HEK293 (cell line): ENCODE measurements at regions not wholly inside any gene's neighbourhood (a gene's known extent, or its start where the extent isn't known, plus 50 kb on each side); places are given as distances from the start of the nearest gene placed in this dataset.
A peak's percentile ranks its signal among the peaks of the same experiment; 100 is the strongest.

Source experiments
- ZNF341 ChIP-seq: fragments of 450-650 bp; formaldehyde crosslinking; IDR thresholded peaks from 2 replicates; pipeline ENCODE4; 2016; ENCODE audit warnings: low read depth, missing biosample characterization, missing genetic modification characterization
- ZNF626 ChIP-seq: fragments of 450-650 bp; sonication (Bioruptor Pico); formaldehyde crosslinking; IDR thresholded peaks from 2 replicates; pipeline ENCODE4 v1.5.1; 2018; ENCODE audit warnings: missing biosample characterization, missing genetic modification characterization, inconsistent platforms
- ZNF747 ChIP-seq: fragments of 450-650 bp; formaldehyde crosslinking; IDR thresholded peaks from 2 replicates; pipeline ENCODE4 v1.5.1; 2016; ENCODE audit warnings: missing biosample characterization, missing genetic modification characterization
- ZXDB ChIP-seq: fragments of 450-650 bp; formaldehyde crosslinking; IDR thresholded peaks from 2 replicates; pipeline ENCODE4 v1.5.1; 2016; ENCODE audit warnings: missing biosample characterization, missing genetic modification characterization
- TF ChIP-seq, protein P1 (sequence below): fragments of 450-650 bp; IDR thresholded peaks from 2 replicates; pipeline ENCODE4 v1.5.1; 2018; ENCODE audit warnings: missing biosample characterization, missing genetic modification characterization
- TF ChIP-seq, protein P2 (sequence below): fragments of 450-650 bp; formaldehyde crosslinking; IDR thresholded peaks from 2 replicates; pipeline ENCODE4 v1.5.1; 2017; ENCODE audit warnings: missing biosample characterization, missing genetic modification characterization

DNA sequence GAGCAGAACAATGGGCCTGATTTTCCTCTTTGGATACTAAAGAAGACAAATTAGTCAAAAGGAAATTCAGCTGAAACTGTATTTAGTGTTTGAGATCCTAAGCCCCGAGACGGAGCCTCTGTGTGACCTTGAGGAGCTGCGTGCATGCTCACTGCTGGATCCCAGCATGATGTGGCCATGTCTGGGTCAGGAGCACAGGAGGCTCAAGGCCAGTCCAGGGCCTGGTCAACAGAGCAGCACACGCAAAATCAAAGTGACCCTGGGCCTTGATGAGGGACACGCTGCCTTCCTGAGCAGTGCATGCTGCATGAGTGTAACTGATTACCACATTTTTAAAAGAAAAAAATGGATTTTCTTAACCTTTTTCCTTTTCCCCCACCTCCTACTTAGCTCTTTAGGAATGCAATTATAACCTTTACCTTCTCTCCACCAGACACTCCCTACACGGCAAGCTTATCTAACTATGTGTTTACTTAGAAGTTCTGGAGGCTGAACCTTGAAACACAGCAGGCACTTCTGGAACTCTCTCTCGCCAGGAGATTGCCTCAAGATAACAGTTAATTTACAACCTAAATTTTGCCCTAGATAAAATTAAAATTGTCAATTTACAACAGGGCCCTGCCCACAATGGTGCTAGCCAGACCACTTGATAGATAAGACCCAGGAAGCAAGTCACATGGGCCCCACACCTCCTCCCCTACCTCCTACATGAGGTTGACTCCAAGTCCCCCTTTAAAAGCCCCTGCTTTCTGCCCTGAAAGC lies 144.6 kb downstream of the LRIG2 start:
- TF ChIP-seq ZNF747 (tag by site-specific recombination) (no peak), ZXDB (tag by site-specific recombination) (0 out of 2 replicates have a peak, but pooled peaks have one; percentile 31), ZNF626 (tag by site-specific recombination) (no peak), ZNF341 (tag by site-specific recombination) (no peak)
- TF ChIP-seq, protein P1, sequence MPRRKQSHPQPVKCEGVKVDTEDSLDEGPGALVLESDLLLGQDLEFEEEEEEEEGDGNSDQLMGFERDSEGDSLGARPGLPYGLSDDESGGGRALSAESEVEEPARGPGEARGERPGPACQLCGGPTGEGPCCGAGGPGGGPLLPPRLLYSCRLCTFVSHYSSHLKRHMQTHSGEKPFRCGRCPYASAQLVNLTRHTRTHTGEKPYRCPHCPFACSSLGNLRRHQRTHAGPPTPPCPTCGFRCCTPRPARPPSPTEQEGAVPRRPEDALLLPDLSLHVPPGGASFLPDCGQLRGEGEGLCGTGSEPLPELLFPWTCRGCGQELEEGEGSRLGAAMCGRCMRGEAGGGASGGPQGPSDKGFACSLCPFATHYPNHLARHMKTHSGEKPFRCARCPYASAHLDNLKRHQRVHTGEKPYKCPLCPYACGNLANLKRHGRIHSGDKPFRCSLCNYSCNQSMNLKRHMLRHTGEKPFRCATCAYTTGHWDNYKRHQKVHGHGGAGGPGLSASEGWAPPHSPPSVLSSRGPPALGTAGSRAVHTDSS (tag by site-specific recombination), result no peak
- TF ChIP-seq, protein P2, sequence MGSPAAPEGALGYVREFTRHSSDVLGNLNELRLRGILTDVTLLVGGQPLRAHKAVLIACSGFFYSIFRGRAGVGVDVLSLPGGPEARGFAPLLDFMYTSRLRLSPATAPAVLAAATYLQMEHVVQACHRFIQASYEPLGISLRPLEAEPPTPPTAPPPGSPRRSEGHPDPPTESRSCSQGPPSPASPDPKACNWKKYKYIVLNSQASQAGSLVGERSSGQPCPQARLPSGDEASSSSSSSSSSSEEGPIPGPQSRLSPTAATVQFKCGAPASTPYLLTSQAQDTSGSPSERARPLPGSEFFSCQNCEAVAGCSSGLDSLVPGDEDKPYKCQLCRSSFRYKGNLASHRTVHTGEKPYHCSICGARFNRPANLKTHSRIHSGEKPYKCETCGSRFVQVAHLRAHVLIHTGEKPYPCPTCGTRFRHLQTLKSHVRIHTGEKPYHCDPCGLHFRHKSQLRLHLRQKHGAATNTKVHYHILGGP (tag by site-specific recombination), result peak; percentile 62; the same call in 1 of the 2 replicates
